WTC11 (cell line): ENCODE measurements at regions not wholly inside any gene's neighbourhood (a gene's known extent, or its start where the extent isn't known, plus 50 kb on each side); places are given as distances from the start of the nearest gene placed in this dataset.

Source experiments
- ATAC-seq: fragments of 200-7000 bp; cut with Tn5 transposase; 2 replicates; pipeline ENCODE4 v1.10.0; 2021; ENCODE audit warnings: mild to moderate bottlenecking, moderate library complexity
- CTCF ChIA-PET: fragments of 300-600 bp; sonication (Branson Sonifier 250); formaldehyde crosslinking; loops from one replicate; lab custom pipeline; 2021; ENCODE audit warnings: antibody characterized with exemption; lab: Charles Lee
- POLR2A ChIA-PET: fragments of 350-600 bp; sonication (Branson Sonifier 250); formaldehyde crosslinking; loops from one replicate; lab custom pipeline; 2021; ENCODE audit warnings: antibody characterized with exemption; lab: Charles Lee
- DNase-seq: peaks from one replicate; pipeline ENCODE4 v3.0.0; 2021; ENCODE audit warnings: low spot score
- H3K27ac Mint-ChIP-seq: 2 replicates; pipeline ENCODE4 v1.8.0; 2021; ENCODE audit warnings: mixed read lengths
- H3K27me3 Mint-ChIP-seq: 2 replicates; pipeline ENCODE4 v1.8.0; 2021; ENCODE audit warnings: low read depth, mild to moderate bottlenecking, moderate library complexity, mixed read lengths
- H3K36me3 Mint-ChIP-seq: 2 replicates; pipeline ENCODE4 v1.8.0; 2021; ENCODE audit warnings: mixed read lengths
- H3K4me1 Mint-ChIP-seq: 2 replicates; pipeline ENCODE4 v1.8.0; 2022; ENCODE audit warnings: mixed read lengths
- H3K4me3 Mint-ChIP-seq: 2 replicates; pipeline ENCODE4 v1.8.0; 2021; ENCODE audit warnings: mild to moderate bottlenecking, moderate library complexity, mixed read lengths
- H3K9me3 Mint-ChIP-seq: 2 replicates; pipeline ENCODE4 v1.8.0; 2021; ENCODE audit warnings: mixed read lengths
- CBFB ChIP-seq: sonication (generic); formaldehyde crosslinking; IDR thresholded peaks from 2 replicates; pipeline ENCODE4 v1.8.1; 2022; ENCODE audit warnings: mild to moderate bottlenecking, low read depth, missing genetic modification reagents
- CREB1 ChIP-seq: sonication (generic); formaldehyde crosslinking; IDR thresholded peaks from 2 replicates; pipeline ENCODE4 v1.8.0; 2023; ENCODE audit warnings: mild to moderate bottlenecking, missing genetic modification reagents
- ELF4 ChIP-seq: sonication (generic); formaldehyde crosslinking; IDR thresholded peaks from 2 replicates; pipeline ENCODE4 v1.8.1; 2022; ENCODE audit warnings: low read depth, mild to moderate bottlenecking, moderate library complexity, missing genetic modification reagents
- ETV6 ChIP-seq: sonication (generic); formaldehyde crosslinking; IDR thresholded peaks from 2 replicates; pipeline ENCODE4 v1.8.1; 2022; ENCODE audit warnings: mild to moderate bottlenecking, missing genetic modification reagents
- FOXJ3 ChIP-seq: sonication (generic); formaldehyde crosslinking; IDR thresholded peaks from 2 replicates; pipeline ENCODE4 v1.9.0; 2021; ENCODE audit warnings: missing genetic modification reagents, mild to moderate bottlenecking, borderline replicate concordance
- FOXK1 ChIP-seq: sonication (generic); formaldehyde crosslinking; IDR thresholded peaks from 2 replicates; pipeline ENCODE4 v1.8.0; 2022; ENCODE audit warnings: mild to moderate bottlenecking, moderate library complexity, missing genetic modification reagents
- IRF2 ChIP-seq: sonication (generic); formaldehyde crosslinking; IDR thresholded peaks from 2 replicates; pipeline ENCODE4 v1.8.0; 2022; ENCODE audit warnings: low read depth, missing genetic modification reagents, borderline replicate concordance
- JAZF1 ChIP-seq: fragments of 250-450 bp; sonication (Bioruptor Pico); IDR thresholded peaks from 2 replicates; pipeline ENCODE4 v1.9.0; 2021; ENCODE audit warnings: moderate library complexity, mild to moderate bottlenecking, inconsistent platforms
- JUN ChIP-seq: sonication (generic); formaldehyde crosslinking; IDR thresholded peaks from 2 replicates; pipeline ENCODE4 v1.8.0; 2023; ENCODE audit warnings: mild to moderate bottlenecking, missing genetic modification reagents
- KAT7 ChIP-seq: sonication (generic); formaldehyde crosslinking; IDR thresholded peaks from 2 replicates; pipeline ENCODE4 v1.8.1; 2023; ENCODE audit warnings: missing genetic modification reagents, mild to moderate bottlenecking, borderline replicate concordance
- MXD4 ChIP-seq: fragments of 250-450 bp; sonication (Bioruptor Pico); IDR thresholded peaks from 2 replicates; pipeline ENCODE4 v1.8.0; 2021; ENCODE audit warnings: mild to moderate bottlenecking, moderate library complexity, borderline replicate concordance
- PRRX2 ChIP-seq: fragments of 250-450 bp; sonication (Bioruptor Pico); IDR thresholded peaks from 2 replicates; pipeline ENCODE4 v1.8.0; 2021; ENCODE audit warnings: mild to moderate bottlenecking
- SP1 ChIP-seq: sonication (generic); formaldehyde crosslinking; conservative IDR thresholded peaks from 2 replicates; pipeline ENCODE4 v1.8.1; 2022; ENCODE audit warnings: missing genetic modification reagents
- ZNF416 ChIP-seq: fragments of 250-450 bp; sonication (Bioruptor Pico); IDR thresholded peaks from 2 replicates; pipeline ENCODE4 v1.9.0; 2021; ENCODE audit warnings: mild to moderate bottlenecking, inconsistent platforms
- TF ChIP-seq, protein P1 (sequence below): sonication (generic); formaldehyde crosslinking; IDR thresholded peaks from 2 replicates; pipeline ENCODE4 v1.8.1; 2022; ENCODE audit warnings: low read depth, missing genetic modification reagents, borderline replicate concordance
- TF ChIP-seq, protein P2 (sequence below): sonication (generic); formaldehyde crosslinking; conservative IDR thresholded peaks from 2 replicates; pipeline ENCODE4 v1.8.1; 2022; ENCODE audit warnings: mild to moderate bottlenecking, missing genetic modification reagents
- TF ChIP-seq, protein P3 (sequence below): sonication (generic); formaldehyde crosslinking; IDR thresholded peaks from 2 replicates; pipeline ENCODE4 v1.8.0; 2022; ENCODE audit warnings: mild to moderate bottlenecking, missing genetic modification reagents
- TF ChIP-seq, protein P4 (sequence below): sonication (generic); formaldehyde crosslinking; IDR thresholded peaks from 2 replicates; pipeline ENCODE4 v1.8.1; 2022; ENCODE audit warnings: low read depth, mild to moderate bottlenecking, moderate library complexity, missing genetic modification reagents, borderline replicate concordance
- TF ChIP-seq, protein P5 (sequence below): sonication (generic); formaldehyde crosslinking; IDR thresholded peaks from 2 replicates; pipeline ENCODE4 v1.8.0; 2023; ENCODE audit warnings: missing genetic modification reagents, mild to moderate bottlenecking, borderline replicate concordance
- TF ChIP-seq, protein P6 (sequence below): sonication (generic); formaldehyde crosslinking; IDR thresholded peaks from 2 replicates; pipeline ENCODE4 v1.8.0; 2023; ENCODE audit warnings: missing genetic modification reagents

DNA sequence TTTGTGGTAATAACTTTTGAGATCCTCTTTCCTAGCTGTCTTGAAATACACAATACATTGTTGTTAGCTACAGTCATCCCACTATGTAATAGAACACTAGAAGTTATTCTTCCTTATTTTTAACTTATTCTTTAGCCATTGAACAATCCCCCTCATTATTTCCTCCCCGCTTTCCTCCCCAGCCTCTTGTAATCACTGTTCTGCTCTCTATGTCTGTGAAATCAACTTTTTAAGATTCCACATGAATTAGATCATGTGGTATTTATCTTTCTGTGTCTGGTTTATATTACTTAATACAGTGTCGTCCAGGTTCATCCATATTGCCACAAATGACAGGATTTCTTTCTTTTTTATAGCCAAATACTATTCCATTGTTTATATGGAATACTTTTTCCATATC is 72.9 kb downstream of the SLC10A2 start:
- peaks cover 26% of the 10 kb centered on the region for H3K36me3 Mint-ChIP-seq
- DNase-seq: no peak
- H3K9me3 Mint-ChIP-seq: peaks cover 71% of the 10 kb centered on the region
- ChIA-PET POLR2A (no interaction called here), CTCF (no interaction called here)
- H3K27ac Mint-ChIP-seq: no peak overlapping the region
- no peaks in the 10 kb centered on the region; the same call in none of the 2 replicates for H3K27me3 Mint-ChIP-seq
- no peak overlapping the region for H3K4me3 Mint-ChIP-seq
- no peaks in the 10 kb centered on the region for H3K4me1 Mint-ChIP-seq
- ATAC-seq: no peak
- no peak for TF ChIP-seq IRF2 (CRISPR knock-in tag)
- TF ChIP-seq, protein P1, sequence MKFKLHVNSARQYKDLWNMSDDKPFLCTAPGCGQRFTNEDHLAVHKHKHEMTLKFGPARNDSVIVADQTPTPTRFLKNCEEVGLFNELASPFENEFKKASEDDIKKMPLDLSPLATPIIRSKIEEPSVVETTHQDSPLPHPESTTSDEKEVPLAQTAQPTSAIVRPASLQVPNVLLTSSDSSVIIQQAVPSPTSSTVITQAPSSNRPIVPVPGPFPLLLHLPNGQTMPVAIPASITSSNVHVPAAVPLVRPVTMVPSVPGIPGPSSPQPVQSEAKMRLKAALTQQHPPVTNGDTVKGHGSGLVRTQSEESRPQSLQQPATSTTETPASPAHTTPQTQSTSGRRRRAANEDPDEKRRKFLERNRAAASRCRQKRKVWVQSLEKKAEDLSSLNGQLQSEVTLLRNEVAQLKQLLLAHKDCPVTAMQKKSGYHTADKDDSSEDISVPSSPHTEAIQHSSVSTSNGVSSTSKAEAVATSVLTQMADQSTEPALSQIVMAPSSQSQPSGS (CRISPR knock-in tag): no peak
- TF ChIP-seq ZNF416: no peak
- TF ChIP-seq, protein P2, sequence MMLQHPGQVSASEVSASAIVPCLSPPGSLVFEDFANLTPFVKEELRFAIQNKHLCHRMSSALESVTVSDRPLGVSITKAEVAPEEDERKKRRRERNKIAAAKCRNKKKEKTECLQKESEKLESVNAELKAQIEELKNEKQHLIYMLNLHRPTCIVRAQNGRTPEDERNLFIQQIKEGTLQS (CRISPR knock-in tag): no peak
- TF ChIP-seq FOXK1 (CRISPR knock-in tag): no peak
- TF ChIP-seq, protein P3, sequence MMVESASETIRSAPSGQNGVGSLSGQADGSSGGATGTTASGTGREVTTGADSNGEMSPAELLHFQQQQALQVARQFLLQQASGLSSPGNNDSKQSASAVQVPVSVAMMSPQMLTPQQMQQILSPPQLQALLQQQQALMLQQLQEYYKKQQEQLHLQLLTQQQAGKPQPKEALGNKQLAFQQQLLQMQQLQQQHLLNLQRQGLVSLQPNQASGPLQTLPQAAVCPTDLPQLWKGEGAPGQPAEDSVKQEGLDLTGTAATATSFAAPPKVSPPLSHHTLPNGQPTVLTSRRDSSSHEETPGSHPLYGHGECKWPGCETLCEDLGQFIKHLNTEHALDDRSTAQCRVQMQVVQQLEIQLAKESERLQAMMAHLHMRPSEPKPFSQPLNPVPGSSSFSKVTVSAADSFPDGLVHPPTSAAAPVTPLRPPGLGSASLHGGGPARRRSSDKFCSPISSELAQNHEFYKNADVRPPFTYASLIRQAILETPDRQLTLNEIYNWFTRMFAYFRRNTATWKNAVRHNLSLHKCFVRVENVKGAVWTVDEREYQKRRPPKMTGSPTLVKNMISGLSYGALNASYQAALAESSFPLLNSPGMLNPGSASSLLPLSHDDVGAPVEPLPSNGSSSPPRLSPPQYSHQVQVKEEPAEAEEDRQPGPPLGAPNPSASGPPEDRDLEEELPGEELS (CRISPR knock-in tag): no peak
- TF ChIP-seq PRRX2 (CRISPR knock-in tag): no peak
- no peak for TF ChIP-seq JAZF1
- TF ChIP-seq, protein P4, sequence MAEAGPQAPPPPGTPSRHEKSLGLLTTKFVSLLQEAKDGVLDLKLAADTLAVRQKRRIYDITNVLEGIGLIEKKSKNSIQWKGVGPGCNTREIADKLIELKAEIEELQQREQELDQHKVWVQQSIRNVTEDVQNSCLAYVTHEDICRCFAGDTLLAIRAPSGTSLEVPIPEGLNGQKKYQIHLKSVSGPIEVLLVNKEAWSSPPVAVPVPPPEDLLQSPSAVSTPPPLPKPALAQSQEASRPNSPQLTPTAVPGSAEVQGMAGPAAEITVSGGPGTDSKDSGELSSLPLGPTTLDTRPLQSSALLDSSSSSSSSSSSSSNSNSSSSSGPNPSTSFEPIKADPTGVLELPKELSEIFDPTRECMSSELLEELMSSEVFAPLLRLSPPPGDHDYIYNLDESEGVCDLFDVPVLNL (CRISPR knock-in tag): no peak
- TF ChIP-seq CBFB (CRISPR knock-in tag): no peak
- TF ChIP-seq, protein P5, sequence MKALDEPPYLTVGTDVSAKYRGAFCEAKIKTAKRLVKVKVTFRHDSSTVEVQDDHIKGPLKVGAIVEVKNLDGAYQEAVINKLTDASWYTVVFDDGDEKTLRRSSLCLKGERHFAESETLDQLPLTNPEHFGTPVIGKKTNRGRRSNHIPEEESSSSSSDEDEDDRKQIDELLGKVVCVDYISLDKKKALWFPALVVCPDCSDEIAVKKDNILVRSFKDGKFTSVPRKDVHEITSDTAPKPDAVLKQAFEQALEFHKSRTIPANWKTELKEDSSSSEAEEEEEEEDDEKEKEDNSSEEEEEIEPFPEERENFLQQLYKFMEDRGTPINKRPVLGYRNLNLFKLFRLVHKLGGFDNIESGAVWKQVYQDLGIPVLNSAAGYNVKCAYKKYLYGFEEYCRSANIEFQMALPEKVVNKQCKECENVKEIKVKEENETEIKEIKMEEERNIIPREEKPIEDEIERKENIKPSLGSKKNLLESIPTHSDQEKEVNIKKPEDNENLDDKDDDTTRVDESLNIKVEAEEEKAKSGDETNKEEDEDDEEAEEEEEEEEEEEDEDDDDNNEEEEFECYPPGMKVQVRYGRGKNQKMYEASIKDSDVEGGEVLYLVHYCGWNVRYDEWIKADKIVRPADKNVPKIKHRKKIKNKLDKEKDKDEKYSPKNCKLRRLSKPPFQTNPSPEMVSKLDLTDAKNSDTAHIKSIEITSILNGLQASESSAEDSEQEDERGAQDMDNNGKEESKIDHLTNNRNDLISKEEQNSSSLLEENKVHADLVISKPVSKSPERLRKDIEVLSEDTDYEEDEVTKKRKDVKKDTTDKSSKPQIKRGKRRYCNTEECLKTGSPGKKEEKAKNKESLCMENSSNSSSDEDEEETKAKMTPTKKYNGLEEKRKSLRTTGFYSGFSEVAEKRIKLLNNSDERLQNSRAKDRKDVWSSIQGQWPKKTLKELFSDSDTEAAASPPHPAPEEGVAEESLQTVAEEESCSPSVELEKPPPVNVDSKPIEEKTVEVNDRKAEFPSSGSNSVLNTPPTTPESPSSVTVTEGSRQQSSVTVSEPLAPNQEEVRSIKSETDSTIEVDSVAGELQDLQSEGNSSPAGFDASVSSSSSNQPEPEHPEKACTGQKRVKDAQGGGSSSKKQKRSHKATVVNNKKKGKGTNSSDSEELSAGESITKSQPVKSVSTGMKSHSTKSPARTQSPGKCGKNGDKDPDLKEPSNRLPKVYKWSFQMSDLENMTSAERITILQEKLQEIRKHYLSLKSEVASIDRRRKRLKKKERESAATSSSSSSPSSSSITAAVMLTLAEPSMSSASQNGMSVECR: no peak
- TF ChIP-seq SP1 (CRISPR knock-in tag): no peak
- TF ChIP-seq, protein P6, sequence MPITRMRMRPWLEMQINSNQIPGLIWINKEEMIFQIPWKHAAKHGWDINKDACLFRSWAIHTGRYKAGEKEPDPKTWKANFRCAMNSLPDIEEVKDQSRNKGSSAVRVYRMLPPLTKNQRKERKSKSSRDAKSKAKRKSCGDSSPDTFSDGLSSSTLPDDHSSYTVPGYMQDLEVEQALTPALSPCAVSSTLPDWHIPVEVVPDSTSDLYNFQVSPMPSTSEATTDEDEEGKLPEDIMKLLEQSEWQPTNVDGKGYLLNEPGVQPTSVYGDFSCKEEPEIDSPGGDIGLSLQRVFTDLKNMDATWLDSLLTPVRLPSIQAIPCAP (CRISPR knock-in tag): no peak
- no peak for TF ChIP-seq ETV6
- TF ChIP-seq ELF4: no peak
- TF ChIP-seq FOXJ3: no peak
- no peak for TF ChIP-seq CREB1 (CRISPR knock-in tag)
- no peak for TF ChIP-seq MXD4 (CRISPR knock-in tag)
- no peak for TF ChIP-seq JUN (CRISPR knock-in tag)
- TF ChIP-seq KAT7: no peak
